Esophagus muscularis mucosa (tissue), 4 donors: ENCODE measurements at regions not wholly inside any gene's neighbourhood (a gene's known extent, or its start where the extent isn't known, plus 50 kb on each side); places are given as distances from the start of the nearest gene placed in this dataset.

Experiments used
- DNase-seq: peaks from one replicate; pipeline ENCODE4 v3.0.0-alpha.2; 2017; ENCODE audit errors: extremely low spot score
- H3K27ac ChIP-seq, 4 donors: fragments of 200-600 bp; sonication (generic); replicated peaks in 1 of 4; 1 replicate in 3 of 4; 2 replicates in 1 of 4; pipeline ENCODE4 v1.5.1; 2016 to 2019; ENCODE audit warnings: mild to moderate bottlenecking in 1 of 4
- H3K27me3 ChIP-seq, 4 donors: fragments of 200-600 bp; sonication (generic); one replicate each; pipeline versions ENCODE4 v1.5.1 to v1.6.0; 2016 to 2019
- H3K36me3 ChIP-seq, 4 donors: fragments of 200-600 bp; sonication (generic); one replicate each; pipeline ENCODE4 v1.5.1; 2016 to 2019
- H3K4me1 ChIP-seq, 4 donors: fragments of 200-600 bp; sonication (generic); one replicate each; pipeline ENCODE4 v1.5.1; 2016 to 2019
- H3K4me3 ChIP-seq, 4 donors: fragments of 200-600 bp; sonication (generic); 1 replicate in 2 of 4; 2 replicates in 2 of 4; pipeline ENCODE4 v1.5.1; 2016 to 2019; ENCODE audit warnings: mild to moderate bottlenecking in 4 of 4, moderate library complexity in 1 of 4
- H3K9me3 ChIP-seq, 4 donors: fragments of 200-600 bp; sonication (generic); 1 replicate in 3 of 4; 2 replicates in 1 of 4; pipeline ENCODE4 v1.5.1; 2016 to 2019
- CTCF ChIP-seq, 3 experiments: fragments of 200-600 bp in 2 of 3; fragments of 450-650 bp in 1 of 3; sonication (generic) in 2 of 3; IDR thresholded peaks; one replicate each; pipeline ENCODE4 v1.5.1; 2017 to 2019; ENCODE audit warnings: antibody characterized with exemption in 3 of 3, mild to moderate bottlenecking in 2 of 3, moderate library complexity in 1 of 3
- EP300 ChIP-seq: sonication (generic); formaldehyde crosslinking; IDR thresholded peaks from one replicate; pipeline ENCODE4 v1.6.1; 2017; ENCODE audit warnings: antibody characterized with exemption
- POLR2A ChIP-seq: fragments of 450-650 bp; IDR thresholded peaks from one replicate; pipeline ENCODE4 v1.6.1; 2017; ENCODE audit warnings: antibody characterized with exemption, moderate library complexity, mild to moderate bottlenecking, low read depth
- POLR2AphosphoS5 ChIP-seq, 2 donors: sonication (generic); formaldehyde crosslinking; IDR thresholded peaks; one replicate each; pipeline ENCODE4 v1.6.1; 2017; ENCODE audit warnings: antibody characterized with exemption in 2 of 2
- WGBS: methylation state at CpG from one replicate; pipeline ENCODE4 v1.1.5; 2018; 5-methylcytosine and 5-hydroxymethylcytosine counted together
- intact Hi-C: fragments of 100-400 bp; cut with DNase I; formaldehyde crosslinking; loops from one replicate; pipeline ENCODE4 v1.15.1; 2023

- TF ChIP-seq POLR2AphosphoS5 (IDR thresholded peaks at IDR 0.05) (no peak), POLR2A (no peak), EP300 (no peak), CTCF (IDR thresholded peaks at IDR 0.05) (no peak)
- intact Hi-C loops, result no loop called here
- WGBS, result 95% methylated on average over 7 of the region's 7 CpGs
- H3K4me3 ChIP-seq, result no peak overlapping the region
- no peaks in the 10 kb centered on the region for H3K27me3 ChIP-seq
- H3K27ac ChIP-seq, result no peak overlapping the region
- H3K4me1 ChIP-seq, result peaks cover 0 to 8% (median 0%) of the 10 kb centered on the region in 4 donors
- H3K9me3 ChIP-seq, result peaks cover 0 to 7% (median 2%) of the 10 kb centered on the region in 4 donors
- no peaks in the 10 kb centered on the region for H3K36me3 ChIP-seq
- DNase-seq, result peak; percentile 72
These were observed 356.9 kb downstream of the FGFR2 start for GRCh38 chr10:121241337-121241736.

GRCh38 chr10:121242741-121243608 lies 355.3 kb downstream of the FGFR2 start:
- TF ChIP-seq POLR2AphosphoS5 (IDR thresholded peaks at IDR 0.05) (no peak), EP300 (no peak), POLR2A (no peak), CTCF (IDR thresholded peaks at IDR 0.05) (no peak)
- no peaks in the 10 kb centered on the region for H3K36me3 ChIP-seq
- H3K27ac ChIP-seq, result no peak overlapping the region
- WGBS, result 73% methylated on average over 9 of the region's 12 CpGs
- intact Hi-C loops, result no loop called here
- peak; percentile 68 for DNase-seq
- no peak overlapping the region for H3K4me3 ChIP-seq
- H3K9me3 ChIP-seq, result peaks cover 0 to 3% (median 0%) of the 10 kb centered on the region in 4 donors
- H3K4me1 ChIP-seq, result peaks cover 0 to 8% (median 0%) of the 10 kb centered on the region in 4 donors
- no peaks in the 10 kb centered on the region for H3K27me3 ChIP-seq

- intact Hi-C loops, result no loop called here
- Histone ChIP-seq H3K4me3 (no peak overlapping the region), H3K36me3 (no peaks in the 10 kb centered on the region), H3K27ac (no peak overlapping the region), H3K9me3 (no peaks in the 10 kb centered on the region), H3K27me3 (no peaks in the 10 kb centered on the region), H3K4me1 (peaks cover 0 to 8% (median 0%) of the 10 kb centered on the region in 4 donors)
- WGBS, result 69% methylated on average over 2 of the region's 2 CpGs
- TF ChIP-seq CTCF (IDR thresholded peaks at IDR 0.05), result no peak
- no peak for TF ChIP-seq POLR2AphosphoS5 (IDR thresholded peaks at IDR 0.05)
- no peak for TF ChIP-seq EP300
- TF ChIP-seq POLR2A, result no peak
- peak; percentile 39 for DNase-seq
These were observed 354.5 kb downstream of the FGFR2 start for GRCh38 chr10:121243609-121244241.

GRCh38 chr10:121244818-121245217 lies 353.4 kb downstream of the FGFR2 start:
- Histone ChIP-seq H3K27me3 (no peaks in the 10 kb centered on the region), H3K4me1 (peaks cover 0 to 8% (median 0%) of the 10 kb centered on the region in 4 donors), H3K4me3 (no peak overlapping the region), H3K9me3 (no peaks in the 10 kb centered on the region), H3K36me3 (no peaks in the 10 kb centered on the region), H3K27ac (no peak overlapping the region)
- intact Hi-C loops, result no loop called here
- TF ChIP-seq EP300 (no peak), POLR2AphosphoS5 (IDR thresholded peaks at IDR 0.05) (no peak), POLR2A (no peak), CTCF (IDR thresholded peaks at IDR 0.05) (no peak)
- 67% methylated on average over 8 of the region's 8 CpGs for WGBS
- peak; percentile 29 for DNase-seq
